Keratinocyte (primary cell): ENCODE measurements at regions not wholly inside any gene's neighbourhood (a gene's known extent, or its start where the extent isn't known, plus 50 kb on each side); places are given as distances from the start of the nearest gene placed in this dataset.

ENCODE experiments used
- DNase-seq: peaks from one replicate; pipeline ENCODE4 v3.0.0-alpha.2; 2011; ENCODE audit warnings: low read depth, missing footprints, low spot score
- FAIRE-seq: peaks from 2 replicates; lab custom pipeline; 2011; peaks lifted over from hg19 to GRCh38; lab: Jason Lieb, UNC
- H2AFZ ChIP-seq: 2 replicates; pipeline ENCODE4 v1.6.0; 2012; ENCODE audit warnings: low read length, control low read depth, inconsistent platforms; ENCODE audit not compliant: control insufficient read depth
- H3K27ac ChIP-seq: 2 replicates; pipeline ENCODE4 v1.5.1; 2011; ENCODE audit warnings: low read length; ENCODE audit not compliant: control insufficient read depth, insufficient read depth
- H3K27me3 ChIP-seq: 3 replicates; pipeline ENCODE4 v1.6.0; 2011; ENCODE audit warnings: low read length; ENCODE audit not compliant: control insufficient read depth, insufficient read depth; ENCODE audit errors: extremely low read depth
- H3K36me3 ChIP-seq, 2 experiments: 2 replicates in 1 of 2; 3 replicates in 1 of 2; pipeline ENCODE4 v1.5.1; 2011; ENCODE audit warnings: low read length in 2 of 2, mild to moderate bottlenecking in 1 of 2; ENCODE audit not compliant: control insufficient read depth in 2 of 2, insufficient read depth in 2 of 2; ENCODE audit errors: extremely low read depth in 1 of 2
- H3K4me1 ChIP-seq: 3 replicates; pipeline ENCODE4 v1.5.1; 2011; ENCODE audit warnings: low read length; ENCODE audit not compliant: control insufficient read depth, insufficient read depth; ENCODE audit errors: extremely low read depth
- H3K4me2 ChIP-seq: 3 replicates; pipeline ENCODE4 v1.6.0; 2011; ENCODE audit warnings: low read depth, low read length; ENCODE audit not compliant: control insufficient read depth, insufficient read depth; ENCODE audit errors: extremely low read depth
- H3K4me3 ChIP-seq, 3 experiments: fragments of 200-600 bp in 1 of 3; sonication (generic) in 1 of 3; 2 replicates in 2 of 3; 3 replicates in 1 of 3; pipeline ENCODE4 v1.5.1; 2011 to 2016; ENCODE audit warnings: low read length in 3 of 3, mild to moderate bottlenecking in 3 of 3, control low read depth in 2 of 3, inconsistent platforms in 1 of 3, low read depth in 1 of 3, mixed read lengths in 1 of 3, mixed run types in 1 of 3, moderate library complexity in 1 of 3; ENCODE audit not compliant: control insufficient read depth in 2 of 3, insufficient read depth in 2 of 3; ENCODE audit errors: extremely low read depth in 1 of 3
- H3K79me2 ChIP-seq: 2 replicates; pipeline ENCODE4 v1.6.0; 2012; ENCODE audit warnings: low read length; ENCODE audit not compliant: control insufficient read depth, insufficient read depth
- H3K9ac ChIP-seq: 3 replicates; pipeline ENCODE4 v1.6.0; 2011; ENCODE audit warnings: low read length; ENCODE audit not compliant: control insufficient read depth, insufficient read depth; ENCODE audit errors: extremely low read depth
- H3K9me1 ChIP-seq: 3 replicates; pipeline ENCODE4 v1.6.0; 2011; ENCODE audit warnings: low read length; ENCODE audit not compliant: control insufficient read depth, insufficient read depth; ENCODE audit errors: extremely low read depth
- H3K9me3 ChIP-seq: 2 replicates; pipeline ENCODE4 v1.5.1; 2012; ENCODE audit warnings: low read depth, low read length; ENCODE audit not compliant: control insufficient read depth
- H4K20me1 ChIP-seq: 3 replicates; pipeline ENCODE4 v1.6.0; 2011; ENCODE audit warnings: low read length; ENCODE audit not compliant: control insufficient read depth, insufficient read depth; ENCODE audit errors: extremely low read depth
- CTCF ChIP-seq, 3 experiments: IDR thresholded peaks in 1 of 3; conservative IDR thresholded peaks in 1 of 3; optimal IDR thresholded peaks in 1 of 3; 2 replicates in 2 of 3; 3 replicates in 1 of 3; pipeline versions ENCODE3 to v1.5.1; 2011; ENCODE audit warnings: low read length in 3 of 3, mild to moderate bottlenecking in 3 of 3, moderate library complexity in 2 of 3, control low read depth in 1 of 3, inconsistent platforms in 1 of 3; ENCODE audit not compliant: insufficient read depth in 2 of 3; ENCODE audit errors: extremely low read depth in 1 of 3
- EZH2 ChIP-seq: IDR thresholded peaks from one replicate; pipeline ENCODE4 v1.6.1; 2012; ENCODE audit warnings: inconsistent platforms, mild to moderate bottlenecking, low read length, moderate library complexity
- dilution Hi-C: fragments of 300-500 bp; cut with MboI; formaldehyde crosslinking; loops from one replicate; pipeline ENCODE4 v1.7.0; 2020; ENCODE audit warnings: low sequenced_read_pairs; ENCODE audit not compliant: extremely low pct_ligation_motif_present

GRCh38 chr16:79891458-79891857 lies 290.9 kb upstream of the MAF start:
- no peak overlapping the region for H3K4me3 ChIP-seq
- H3K36me3 ChIP-seq, result no peaks in the 10 kb centered on the region
- no peaks in the 10 kb centered on the region for H3K4me1 ChIP-seq
- no peaks in the 10 kb centered on the region for H3K9me1 ChIP-seq
- dilution Hi-C loops, result no loop called here
- no peaks in the 10 kb centered on the region for H3K27me3 ChIP-seq
- no peaks in the 10 kb centered on the region for H4K20me1 ChIP-seq
- no peaks in the 10 kb centered on the region for H3K79me2 ChIP-seq
- DNase-seq (no peak), FAIRE-seq (no peak)
- H3K9ac ChIP-seq, result no peak overlapping the region
- H2AFZ ChIP-seq, result no peak overlapping the region
- TF ChIP-seq CTCF (optimal IDR thresholded peaks at IDR 0.05 in 1 of 3, IDR thresholded peaks at IDR 0.05 in 1 of 3, conservative IDR thresholded peaks at IDR 0.05 in 1 of 3; ENCODE audit: extremely low read depth in 1 of 3, insufficient read depth in 2 of 3, low read length in 3 of 3) (no peak), EZH2 (no peak)
- no peak overlapping the region for H3K4me2 ChIP-seq
- no peak overlapping the region for H3K27ac ChIP-seq
- no peaks in the 10 kb centered on the region for H3K9me3 ChIP-seq

GRCh38 chr16:79887541-79888540 lies 287.3 kb upstream of the MAF start:
- Histone ChIP-seq H3K79me2 (no peaks in the 10 kb centered on the region), H3K9me1 (no peaks in the 10 kb centered on the region), H3K4me1 (peaks cover 15% of the 10 kb centered on the region), H3K9ac (no peak overlapping the region), H2AFZ (no peak overlapping the region), H3K4me3 (no peak overlapping the region), H3K27ac (no peak overlapping the region), H3K27me3 (no peaks in the 10 kb centered on the region), H4K20me1 (no peaks in the 10 kb centered on the region), H3K9me3 (no peaks in the 10 kb centered on the region), H3K4me2 (no peak overlapping the region), H3K36me3 (no peaks in the 10 kb centered on the region)
- no peak for TF ChIP-seq EZH2
- no peak for TF ChIP-seq CTCF (optimal IDR thresholded peaks at IDR 0.05 in 1 of 3, IDR thresholded peaks at IDR 0.05 in 1 of 3, conservative IDR thresholded peaks at IDR 0.05 in 1 of 3; ENCODE audit: extremely low read depth in 1 of 3, insufficient read depth in 2 of 3, low read length in 3 of 3)
- DNase-seq, result no peak
- dilution Hi-C loops, result no loop called here
- FAIRE-seq, result no peak
